ENCODE measurements at regions not wholly inside any gene's neighbourhood (a gene's known extent, or its start where the extent isn't known, plus 50 kb on each side); places are given as distances from the start of the nearest gene placed in this dataset.

- no peak for TF ChIP-seq POLR2AphosphoS5 (IDR thresholded peaks at IDR 0.05)
- TF ChIP-seq, protein P1, sequence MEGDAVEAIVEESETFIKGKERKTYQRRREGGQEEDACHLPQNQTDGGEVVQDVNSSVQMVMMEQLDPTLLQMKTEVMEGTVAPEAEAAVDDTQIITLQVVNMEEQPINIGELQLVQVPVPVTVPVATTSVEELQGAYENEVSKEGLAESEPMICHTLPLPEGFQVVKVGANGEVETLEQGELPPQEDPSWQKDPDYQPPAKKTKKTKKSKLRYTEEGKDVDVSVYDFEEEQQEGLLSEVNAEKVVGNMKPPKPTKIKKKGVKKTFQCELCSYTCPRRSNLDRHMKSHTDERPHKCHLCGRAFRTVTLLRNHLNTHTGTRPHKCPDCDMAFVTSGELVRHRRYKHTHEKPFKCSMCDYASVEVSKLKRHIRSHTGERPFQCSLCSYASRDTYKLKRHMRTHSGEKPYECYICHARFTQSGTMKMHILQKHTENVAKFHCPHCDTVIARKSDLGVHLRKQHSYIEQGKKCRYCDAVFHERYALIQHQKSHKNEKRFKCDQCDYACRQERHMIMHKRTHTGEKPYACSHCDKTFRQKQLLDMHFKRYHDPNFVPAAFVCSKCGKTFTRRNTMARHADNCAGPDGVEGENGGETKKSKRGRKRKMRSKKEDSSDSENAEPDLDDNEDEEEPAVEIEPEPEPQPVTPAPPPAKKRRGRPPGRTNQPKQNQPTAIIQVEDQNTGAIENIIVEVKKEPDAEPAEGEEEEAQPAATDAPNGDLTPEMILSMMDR (IDR thresholded peaks at IDR 0.05) = no peak
- no peaks in the 10 kb centered on the region for H3K27me3 ChIP-seq
- H3K4me3 ChIP-seq = no peak overlapping the region
- no peak for DNase-seq
- H3K36me3 ChIP-seq = no peaks in the 10 kb centered on the region
- no peaks in the 10 kb centered on the region for H3K4me1 ChIP-seq
- no peak overlapping the region for H3K27ac ChIP-seq
- no peaks in the 10 kb centered on the region for H3K9me3 ChIP-seq
- WGBS, 2 donors = 51 to 63% methylated on average over 1 of the region's 1 CpG
- ATAC-seq (ENCODE audit: low FRiP score in 2 of 2) = no peak
Measured at GRCh38 chr14:81818271-81818670, 284.6 kb upstream of the SEL1L start.

DNA sequence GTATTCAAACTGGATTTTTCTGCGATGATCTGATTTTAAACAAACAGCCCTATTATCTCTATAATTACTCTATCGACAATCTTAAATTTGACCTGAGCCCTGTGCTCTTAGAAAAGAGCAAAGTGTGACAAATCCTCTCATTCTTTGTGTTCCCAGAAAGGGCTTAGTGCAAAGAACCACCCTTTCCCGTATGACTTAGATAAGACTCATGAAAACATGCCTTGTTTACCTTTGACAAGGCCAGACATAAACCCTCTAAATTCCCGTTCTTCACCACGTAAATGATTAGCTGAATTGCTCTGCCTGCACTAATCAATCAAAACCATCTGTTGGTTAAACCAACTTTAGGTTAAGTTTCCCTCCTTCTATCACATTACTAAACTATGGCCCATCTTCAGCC, 285.7 kb upstream of the SEL1L start:
- H3K4me3 ChIP-seq = no peak overlapping the region
- DNase-seq (no peak), ATAC-seq (ENCODE audit: low FRiP score in 2 of 2) (no peak)
- TF ChIP-seq POLR2AphosphoS5 (IDR thresholded peaks at IDR 0.05) = no peak
- TF ChIP-seq, protein P1 (IDR thresholded peaks at IDR 0.05) = no peak
- TF ChIP-seq POLR2A (IDR thresholded peaks at IDR 0.05) = no peak
- no peak for TF ChIP-seq EP300 (IDR thresholded peaks at IDR 0.05)
- H3K27ac ChIP-seq = no peak overlapping the region
- no peaks in the 10 kb centered on the region for H3K27me3 ChIP-seq
- WGBS, 2 donors = 39 to 48% methylated on average over 5 of the region's 5 CpGs
- no peaks in the 10 kb centered on the region for H3K4me1 ChIP-seq
- H3K9me3 ChIP-seq = no peaks in the 10 kb centered on the region
- no peaks in the 10 kb centered on the region for H3K36me3 ChIP-seq

GRCh38 chr14:81819910-81820309, 286.3 kb upstream of the SEL1L start:
- Histone ChIP-seq H3K27ac (no peak overlapping the region), H3K9me3 (no peaks in the 10 kb centered on the region), H3K27me3 (no peaks in the 10 kb centered on the region), H3K4me1 (no peaks in the 10 kb centered on the region), H3K36me3 (no peaks in the 10 kb centered on the region), H3K4me3 (no peak overlapping the region)
- no peak for ATAC-seq (ENCODE audit: low FRiP score in 2 of 2)
- no peak for TF ChIP-seq EP300 (IDR thresholded peaks at IDR 0.05)
- 60 to 76% methylated on average over 1 of the region's 1 CpG for WGBS, 2 donors
- no peak for DNase-seq

DNA sequence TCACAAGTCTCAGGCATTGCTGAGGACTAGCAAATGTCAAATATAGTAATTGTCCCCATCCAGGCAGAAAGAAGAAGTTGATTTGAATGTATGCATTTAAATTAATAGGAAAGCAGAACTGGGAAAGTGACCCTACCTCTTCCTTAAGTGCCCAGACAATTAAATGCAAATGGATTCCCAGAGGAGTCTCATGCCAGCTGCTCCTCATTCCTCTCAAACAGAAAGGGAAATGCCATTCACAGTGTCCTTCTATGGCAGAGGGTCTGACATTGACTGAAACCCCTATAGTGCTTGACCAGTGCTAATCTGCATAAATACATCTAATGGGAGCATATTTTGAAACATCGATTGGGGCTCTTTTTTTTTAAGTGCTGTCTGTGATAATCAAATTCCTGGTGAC, 292.4 kb upstream of the SEL1L start:
- Histone ChIP-seq H3K4me1 (no peaks in the 10 kb centered on the region), H3K27ac (no peak overlapping the region), H3K9me3 (peaks cover 0 to 5% (median 0%) of the 10 kb centered on the region in 4 donors), H3K4me3 (no peak overlapping the region), H3K27me3 (no peaks in the 10 kb centered on the region), H3K36me3 (no peaks in the 10 kb centered on the region)
- 90 to 91% methylated on average over 1 of the region's 1 CpG for WGBS, 2 donors
- DNase-seq (no peak), ATAC-seq (ENCODE audit: low FRiP score in 2 of 2) (no peak)
- TF ChIP-seq EP300 (IDR thresholded peaks at IDR 0.05) (no peak), POLR2AphosphoS5 (IDR thresholded peaks at IDR 0.05) (no peak), POLR2A (IDR thresholded peaks at IDR 0.05) (no peak)
- TF ChIP-seq, protein P1 (IDR thresholded peaks at IDR 0.05) = no peak

DNA sequence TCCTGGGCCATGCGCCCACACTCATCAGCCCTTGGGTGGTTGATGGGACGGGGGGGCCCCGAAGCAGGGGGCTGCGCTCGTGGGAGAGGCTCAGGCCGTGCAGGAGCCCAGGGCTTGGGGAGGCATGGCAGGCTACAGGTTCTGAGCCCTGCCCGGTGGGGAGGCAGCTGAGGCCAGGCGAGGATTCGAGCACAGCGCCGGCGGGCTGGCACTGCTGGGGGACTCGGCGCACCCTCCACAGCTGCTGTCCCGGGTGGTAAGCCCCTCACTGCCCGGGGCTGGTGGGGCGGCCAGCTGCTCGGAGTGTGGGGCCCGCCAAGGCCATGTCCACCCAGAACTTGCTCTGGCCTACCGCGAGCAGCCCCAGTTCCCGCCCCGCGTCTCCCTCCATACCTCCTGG, 295.8 kb upstream of the SEL1L start:
- DNase-seq = peak in 1 of 2 donors; percentile 73
- H3K4me1 ChIP-seq = no peaks in the 10 kb centered on the region
- no peaks in the 10 kb centered on the region for H3K27me3 ChIP-seq
- peaks cover 0 to 5% (median 0%) of the 10 kb centered on the region in 4 donors for H3K9me3 ChIP-seq
- H3K4me3 ChIP-seq = no peak overlapping the region
- H3K36me3 ChIP-seq = no peaks in the 10 kb centered on the region
- ATAC-seq (ENCODE audit: low FRiP score in 2 of 2) = no peak
- no peak overlapping the region for H3K27ac ChIP-seq
- 90 to 99% methylated on average over 4 to 16 of the region's 24 CpGs for WGBS, 2 donors
- TF ChIP-seq EP300 (IDR thresholded peaks at IDR 0.05) (no peak), POLR2A (IDR thresholded peaks at IDR 0.05) (no peak), POLR2AphosphoS5 (IDR thresholded peaks at IDR 0.05) (no peak)
- TF ChIP-seq, protein P1 (IDR thresholded peaks at IDR 0.05) = no peak

Measured in upper lobe of left lung (tissue), 6 donors.